ENCODE measurements at regions not wholly inside any gene's neighbourhood (a gene's known extent, or its start where the extent isn't known, plus 50 kb on each side); places are given as distances from the start of the nearest gene placed in this dataset.

DNA sequence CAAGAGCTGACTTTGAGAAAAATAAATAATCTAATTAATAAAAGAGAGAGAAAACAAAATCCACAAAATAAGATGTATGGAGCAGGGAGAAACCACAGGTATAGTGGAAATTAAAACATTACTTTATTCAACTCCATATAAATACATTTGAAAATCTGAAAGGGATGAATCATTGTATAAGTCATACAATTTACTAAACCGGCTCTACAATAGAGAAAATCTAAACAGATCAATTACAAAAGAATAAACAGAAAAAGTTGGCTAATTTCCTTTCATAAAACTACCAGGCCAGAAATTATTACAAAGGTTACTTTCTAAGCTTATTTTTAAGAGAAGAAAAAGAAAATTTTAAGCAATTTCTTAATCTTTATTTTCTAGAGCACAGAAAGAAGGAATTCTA, 51.3 kb upstream of the DRD2 start:
- DNase-seq (ENCODE audit: low read depth), result no peak

All from HT1080 (cell line).